BJ (cell line): ENCODE measurements at regions not wholly inside any gene's neighbourhood (a gene's known extent, or its start where the extent isn't known, plus 50 kb on each side); places are given as distances from the start of the nearest gene placed in this dataset.

Source experiments
- CTCF ChIA-PET: fragments of 350-600 bp; formaldehyde crosslinking; extraction: SDS; loops from one replicate; lab custom pipeline; 2021; ENCODE audit warnings: antibody characterized with exemption, inconsistent platforms; lab: Yijun Ruan, JAX
- POLR2A ChIA-PET: fragments of 300-600 bp; sonication (Branson Sonifier 250); formaldehyde crosslinking; extraction: SDS; loops from one replicate; lab custom pipeline; 2021; ENCODE audit warnings: antibody characterized with exemption; lab: Charles Lee
- DNase-seq: peaks from one replicate; pipeline ENCODE4 v3.0.0-alpha.2; 2011; ENCODE audit warnings: low read depth
- H3K27me3 ChIP-seq: 2 replicates; pipeline ENCODE4 v1.6.0; 2011; ENCODE audit warnings: low read length; ENCODE audit not compliant: control insufficient read depth, insufficient read depth
- H3K36me3 ChIP-seq: 2 replicates; pipeline ENCODE4 v1.5.1; 2011; ENCODE audit warnings: low read length; ENCODE audit not compliant: control insufficient read depth, insufficient read depth
- H3K4me3 ChIP-seq: 2 replicates; pipeline ENCODE4 v1.5.1; 2011; ENCODE audit warnings: low read depth, mild to moderate bottlenecking, control low read depth, low read length
- TF ChIP-seq, protein P1 (sequence below): IDR thresholded peaks from 2 replicates; pipeline ENCODE4 v1.5.1; 2011; ENCODE audit warnings: low read depth, mild to moderate bottlenecking, control low read depth, inconsistent platforms, low read length, moderate library complexity; ENCODE audit not compliant: insufficient read depth

DNA sequence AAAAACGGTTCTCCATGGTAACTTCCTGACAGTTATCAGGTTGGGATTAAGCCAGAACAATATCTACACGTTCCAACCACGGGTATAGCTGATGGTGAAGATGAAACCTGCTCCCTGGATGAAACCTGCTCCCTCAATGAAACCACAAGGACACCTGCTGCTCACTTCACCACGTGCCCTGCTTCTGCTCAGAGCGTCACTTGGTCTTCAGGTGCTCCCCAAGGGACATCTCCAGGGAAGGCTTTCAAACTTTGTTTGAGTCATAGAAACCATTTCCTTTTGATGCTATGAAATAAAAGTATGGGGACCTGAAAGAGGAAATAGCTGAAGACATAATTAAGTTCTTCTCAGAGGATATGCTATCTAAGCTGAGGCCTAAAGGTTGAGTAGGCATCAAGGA is 242.4 kb downstream of the MED10 start:
- POLR2A ChIA-PET, result no interaction called here
- CTCF ChIA-PET, result no interaction called here
- H3K36me3 ChIP-seq, result no peaks in the 10 kb centered on the region
- H3K27me3 ChIP-seq, result no peaks in the 10 kb centered on the region
- no peak overlapping the region for H3K4me3 ChIP-seq
- no peak for DNase-seq
- TF ChIP-seq, protein P1, sequence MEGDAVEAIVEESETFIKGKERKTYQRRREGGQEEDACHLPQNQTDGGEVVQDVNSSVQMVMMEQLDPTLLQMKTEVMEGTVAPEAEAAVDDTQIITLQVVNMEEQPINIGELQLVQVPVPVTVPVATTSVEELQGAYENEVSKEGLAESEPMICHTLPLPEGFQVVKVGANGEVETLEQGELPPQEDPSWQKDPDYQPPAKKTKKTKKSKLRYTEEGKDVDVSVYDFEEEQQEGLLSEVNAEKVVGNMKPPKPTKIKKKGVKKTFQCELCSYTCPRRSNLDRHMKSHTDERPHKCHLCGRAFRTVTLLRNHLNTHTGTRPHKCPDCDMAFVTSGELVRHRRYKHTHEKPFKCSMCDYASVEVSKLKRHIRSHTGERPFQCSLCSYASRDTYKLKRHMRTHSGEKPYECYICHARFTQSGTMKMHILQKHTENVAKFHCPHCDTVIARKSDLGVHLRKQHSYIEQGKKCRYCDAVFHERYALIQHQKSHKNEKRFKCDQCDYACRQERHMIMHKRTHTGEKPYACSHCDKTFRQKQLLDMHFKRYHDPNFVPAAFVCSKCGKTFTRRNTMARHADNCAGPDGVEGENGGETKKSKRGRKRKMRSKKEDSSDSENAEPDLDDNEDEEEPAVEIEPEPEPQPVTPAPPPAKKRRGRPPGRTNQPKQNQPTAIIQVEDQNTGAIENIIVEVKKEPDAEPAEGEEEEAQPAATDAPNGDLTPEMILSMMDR, result no peak

DNA sequence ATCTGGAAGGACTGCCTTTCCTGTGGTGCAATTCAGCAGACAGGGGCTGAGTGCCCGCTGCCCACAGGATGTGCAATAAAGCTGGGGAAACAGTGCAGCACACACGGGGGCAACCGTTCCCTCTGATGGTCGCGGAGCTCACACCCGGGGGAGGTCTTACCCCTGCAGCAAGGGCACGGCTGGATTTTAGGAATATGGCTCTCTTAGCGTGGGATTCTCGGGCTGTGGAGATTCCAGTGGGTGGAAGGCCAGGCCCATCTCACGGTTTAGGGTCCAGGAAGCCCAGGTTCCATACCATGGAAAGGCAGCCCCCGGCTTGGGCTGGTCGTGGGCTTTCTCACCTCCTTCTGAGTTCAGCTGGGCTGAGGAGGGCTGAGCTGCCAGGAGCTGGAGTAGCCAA is 244.1 kb downstream of the MED10 start:
- H3K27me3 ChIP-seq, result no peaks in the 10 kb centered on the region
- no peaks in the 10 kb centered on the region for H3K36me3 ChIP-seq
- H3K4me3 ChIP-seq, result no peak overlapping the region
- DNase-seq, result no peak
- POLR2A ChIA-PET, result no interaction called here
- TF ChIP-seq, protein P1, result no peak
- CTCF ChIA-PET, result no interaction called here

DNA sequence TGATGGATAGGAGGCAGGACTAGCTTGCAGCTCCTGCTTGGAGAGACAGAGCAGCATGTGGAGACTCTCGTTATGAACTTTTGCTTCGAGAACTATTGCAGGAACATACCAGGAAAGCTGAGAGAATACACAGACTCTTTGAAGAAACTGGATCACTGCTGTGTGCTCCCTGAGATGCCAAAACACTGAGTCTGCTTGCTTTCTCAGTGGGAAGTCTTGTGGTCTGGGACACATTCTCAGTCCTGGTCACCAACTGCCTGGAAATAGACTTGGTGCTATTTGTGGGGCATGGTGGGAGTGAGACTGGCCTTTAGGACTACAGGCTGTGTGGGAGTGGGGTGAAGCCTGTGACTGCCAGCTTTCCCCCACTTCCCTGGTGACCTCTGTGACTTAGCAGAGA is 252.6 kb downstream of the MED10 start:
- Histone ChIP-seq H3K27me3 (no peaks in the 10 kb centered on the region), H3K4me3 (no peak overlapping the region), H3K36me3 (no peaks in the 10 kb centered on the region)
- ChIA-PET CTCF (no interaction called here), POLR2A (no interaction called here)
- DNase-seq, result no peak
- TF ChIP-seq, protein P1, result no peak

DNA sequence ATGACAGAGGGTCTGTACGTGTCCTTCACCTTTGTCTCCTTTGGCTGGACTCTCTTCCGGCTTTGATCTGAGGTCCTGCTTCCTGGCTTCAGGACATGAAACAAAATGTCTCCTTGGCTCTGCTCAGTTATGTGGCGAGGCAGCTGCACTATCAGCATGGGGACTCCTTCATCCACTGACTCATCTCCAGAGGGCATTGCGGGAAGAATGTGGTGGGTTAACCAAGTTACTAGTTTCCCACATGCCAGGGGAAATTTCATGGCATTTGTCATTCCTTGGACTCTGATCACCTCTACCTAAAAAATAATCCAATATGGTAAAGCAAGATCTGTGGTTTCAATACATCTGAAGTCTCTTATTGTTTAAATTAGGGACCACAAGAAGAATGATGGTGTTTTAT is 259.7 kb downstream of the MED10 start:
- TF ChIP-seq, protein P1, result no peak
- DNase-seq, result no peak
- CTCF ChIA-PET, result no interaction called here
- Histone ChIP-seq H3K4me3 (no peak overlapping the region), H3K27me3 (no peaks in the 10 kb centered on the region), H3K36me3 (no peaks in the 10 kb centered on the region)
- POLR2A ChIA-PET, result no interaction called here

DNA sequence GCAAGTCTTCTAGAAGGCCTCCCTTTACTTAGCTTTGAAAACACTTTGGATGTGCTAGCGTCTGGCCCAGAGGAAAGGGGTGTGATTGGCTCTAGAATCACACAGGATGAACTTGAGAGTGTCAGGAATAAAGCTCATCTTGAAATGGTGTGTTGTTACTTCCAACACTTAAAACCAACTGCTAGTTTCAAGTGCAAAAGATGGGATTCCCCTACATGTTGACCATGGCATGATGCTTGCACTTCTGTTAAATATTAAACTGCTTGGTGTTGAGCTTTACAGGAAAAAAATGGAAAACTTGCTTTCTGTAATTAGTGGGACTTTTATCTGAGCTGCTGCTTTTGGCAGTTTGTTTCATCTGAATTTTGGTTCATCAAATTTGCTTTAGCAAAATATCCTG is 261.1 kb downstream of the MED10 start:
- TF ChIP-seq, protein P1, result no peak
- CTCF ChIA-PET, result no interaction called here

More for the DNA sequence above, 261.1 kb downstream of the MED10 start:
- no peak overlapping the region for H3K4me3 ChIP-seq
- no peaks in the 10 kb centered on the region for H3K36me3 ChIP-seq
- no peaks in the 10 kb centered on the region for H3K27me3 ChIP-seq
- POLR2A ChIA-PET, result no interaction called here
- no peak for DNase-seq
